ENCODE measurements at regions not wholly inside any gene's neighbourhood (a gene's known extent, or its start where the extent isn't known, plus 50 kb on each side); places are given as distances from the start of the nearest gene placed in this dataset.

- no peak for TF ChIP-seq CTCF (IDR thresholded peaks at IDR 0.05 in 8 of 11, conservative IDR thresholded peaks at IDR 0.05 in 3 of 11)
- no peak for TF ChIP-seq POLR2AphosphoS5 (IDR thresholded peaks at IDR 0.05)
- no peak for TF ChIP-seq POLR2A (IDR thresholded peaks at IDR 0.05)
Measured at GRCh38 chr4:138438608-138439007, 196.5 kb upstream of the SLC7A11 start.
